GM23248 (cell line): ENCODE measurements at regions not wholly inside any gene's neighbourhood (a gene's known extent, or its start where the extent isn't known, plus 50 kb on each side); places are given as distances from the start of the nearest gene placed in this dataset.
"Not testable (repeated sequence)": the region's sequence is repeated elsewhere in the genome, so short reads cannot be mapped to it uniquely, and the experiment has no call there.

ENCODE experiments used
- DNase-seq: peaks from one replicate; pipeline ENCODE4 v3.0.0-alpha.2; 2015
- H2AFZ ChIP-seq: fragments of 200-600 bp; sonication (generic); 2 replicates; pipeline ENCODE4 v1.6.1; 2016; ENCODE audit warnings: antibody characterized with exemption
- H3F3A ChIP-seq: fragments of 200-600 bp; sonication (generic); 2 replicates; pipeline ENCODE4 v1.6.1; 2016; ENCODE audit warnings: mild to moderate bottlenecking, antibody characterized with exemption, mixed run types; ENCODE audit not compliant: insufficient read depth
- H3K27ac ChIP-seq: fragments of 200-600 bp; sonication (generic); 2 replicates; pipeline ENCODE4 v1.5.1; 2016; ENCODE audit warnings: mild to moderate bottlenecking
- H3K27me3 ChIP-seq: fragments of 200-600 bp; sonication (generic); replicated peaks from 2 replicates; pipeline ENCODE4 v1.6.1; 2016; ENCODE audit warnings: mild to moderate bottlenecking; ENCODE audit not compliant: insufficient read depth
- H3K36me3 ChIP-seq: fragments of 200-600 bp; sonication (generic); 2 replicates; pipeline ENCODE4 v1.6.1; 2016; ENCODE audit warnings: low read depth, mild to moderate bottlenecking
- H3K4me1 ChIP-seq: fragments of 200-600 bp; sonication (generic); 2 replicates; pipeline ENCODE4 v1.6.1; 2016; ENCODE audit warnings: mild to moderate bottlenecking; ENCODE audit not compliant: insufficient read depth
- H3K4me2 ChIP-seq: fragments of 200-600 bp; sonication (generic); one replicate; pipeline ENCODE4 v1.6.1; 2016; ENCODE audit warnings: mild to moderate bottlenecking; ENCODE audit not compliant: unreplicated experiment
- H3K4me3 ChIP-seq: fragments of 200-600 bp; sonication (generic); 2 replicates; pipeline ENCODE4 v1.5.1; 2016; ENCODE audit warnings: mild to moderate bottlenecking
- H3K79me2 ChIP-seq: fragments of 200-600 bp; sonication (generic); 2 replicates; pipeline ENCODE4 v1.6.1; 2016; ENCODE audit warnings: mild to moderate bottlenecking; ENCODE audit not compliant: insufficient read depth
- H3K9ac ChIP-seq: fragments of 200-600 bp; sonication (generic); 2 replicates; pipeline ENCODE4 v1.6.1; 2016; ENCODE audit warnings: mild to moderate bottlenecking
- H3K9me2 ChIP-seq: fragments of 200-600 bp; sonication (generic); 2 replicates; pipeline ENCODE4 v1.6.1; 2016; ENCODE audit warnings: mixed run types, mild to moderate bottlenecking, moderate library complexity; ENCODE audit not compliant: insufficient read depth
- H3K9me3 ChIP-seq: fragments of 200-600 bp; sonication (generic); one replicate; pipeline ENCODE4 v1.6.1; 2017; ENCODE audit warnings: low read depth
- H4K20me1 ChIP-seq: fragments of 200-600 bp; sonication (generic); 2 replicates; pipeline ENCODE4 v1.6.0; 2016; ENCODE audit not compliant: insufficient read depth
- EZH2 ChIP-seq: fragments of 200-600 bp; sonication (generic); IDR thresholded peaks from 2 replicates; pipeline ENCODE4 v1.6.1; 2018; ENCODE audit warnings: antibody characterized with exemption, mild to moderate bottlenecking; ENCODE audit not compliant: insufficient read depth, poor library complexity, severe bottlenecking
- EZH2phosphoT487 ChIP-seq: fragments of 200-600 bp; sonication (generic); IDR thresholded peaks from 2 replicates; pipeline ENCODE4 v1.6.1; 2018; ENCODE audit warnings: antibody characterized with exemption, moderate library complexity, mild to moderate bottlenecking, low read depth; ENCODE audit not compliant: insufficient read depth
- WGBS, 2 experiments: methylation state at CpG; one replicate each; pipeline ENCODE4 v1.1.6; 2015 to 2017; ENCODE audit warnings: low lambda C conversion rate in 2 of 2, low coverage in 1 of 2; ENCODE audit errors: missing lambda C conversion rate in 2 of 2; 5-methylcytosine and 5-hydroxymethylcytosine counted together
- in situ Hi-C: fragments of 300-500 bp; cut with MboI; formaldehyde crosslinking; loops from 2 replicates; pipeline ENCODE4 v1.15.0; 2020

DNA sequence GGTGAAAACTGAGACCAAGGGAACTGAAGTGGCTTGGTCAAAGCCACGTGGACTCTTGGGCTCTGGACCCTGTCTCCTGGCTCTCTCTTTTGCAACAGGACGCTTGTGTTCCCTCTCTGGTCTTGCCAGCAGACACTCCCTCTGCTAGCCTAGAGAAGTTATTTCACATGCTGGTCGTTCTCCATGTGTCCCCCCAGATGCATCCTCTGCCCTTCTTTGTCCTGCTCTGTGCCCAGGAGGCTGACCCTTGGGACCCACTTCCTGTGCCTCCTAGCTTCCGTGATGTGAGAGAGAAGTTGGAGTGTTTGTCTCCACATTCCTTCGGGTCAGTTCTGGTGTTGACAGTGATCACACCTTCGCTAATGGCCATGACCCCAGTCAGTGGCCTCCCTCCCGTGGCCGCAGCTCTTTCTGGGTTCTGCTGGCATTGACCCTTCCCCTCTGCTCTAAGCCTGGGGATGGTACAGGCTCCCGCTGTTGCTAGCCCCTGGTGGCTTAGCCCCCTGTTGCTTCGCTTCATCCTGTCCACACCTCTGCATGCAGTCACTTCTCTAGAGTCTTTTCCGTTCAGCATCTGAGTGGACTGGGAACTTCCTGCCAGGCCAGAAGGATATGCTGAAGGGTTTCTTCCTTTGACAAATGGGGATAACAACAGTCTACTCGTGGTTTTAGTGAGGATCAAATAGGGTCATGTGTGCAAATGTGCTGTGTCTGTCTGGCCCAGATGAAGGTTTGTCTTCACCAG is 70.1 kb upstream of the BMP2 start:
- in situ Hi-C loops: no loop called here
- no peak overlapping the region for H2AFZ ChIP-seq

DNA sequence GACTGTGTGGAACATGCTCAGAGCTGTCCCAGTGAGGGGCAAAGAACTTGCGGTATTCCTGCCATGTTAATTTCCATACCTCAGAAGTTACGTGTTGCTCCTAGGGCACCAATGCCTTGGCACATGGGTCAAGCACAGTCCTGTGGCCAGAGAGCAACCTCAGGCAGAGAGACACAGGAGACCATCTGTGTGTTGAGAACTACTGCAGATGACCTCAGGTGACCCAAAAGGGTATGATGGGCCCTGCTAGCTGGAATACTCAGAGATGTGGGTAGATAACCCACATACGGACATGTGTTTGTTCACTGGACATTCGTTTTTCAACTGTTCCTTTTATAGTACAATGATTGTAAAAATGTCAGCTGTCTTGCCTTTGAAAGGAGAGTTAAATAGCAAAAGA is 71.5 kb upstream of the BMP2 start:
- no peak overlapping the region for H2AFZ ChIP-seq
- no peaks in the 10 kb centered on the region; the same call in 1 of the 2 replicates for H3K27me3 ChIP-seq
- TF ChIP-seq EZH2phosphoT487 (no peak), EZH2 (no peak)
- H3K79me2 ChIP-seq: no peaks in the 10 kb centered on the region
- H4K20me1 ChIP-seq: no peaks in the 10 kb centered on the region
- H3K4me2 ChIP-seq: no peak overlapping the region
- no peaks in the 10 kb centered on the region for H3K4me1 ChIP-seq
- WGBS, 2 experiments: 51 to 61% methylated on average over 4 of the region's 4 CpGs
- no peaks in the 10 kb centered on the region for H3K36me3 ChIP-seq
- H3K9me2 ChIP-seq: no peaks in the 10 kb centered on the region
- no peak overlapping the region for H3K27ac ChIP-seq
- in situ Hi-C loops: no loop called here
- no peak overlapping the region for H3K9ac ChIP-seq
- no peaks in the 10 kb centered on the region for H3K9me3 ChIP-seq
- no peak overlapping the region for H3K4me3 ChIP-seq
- DNase-seq: no peak
- H3F3A ChIP-seq: no peaks in the 10 kb centered on the region

More for the DNA sequence above, 70.1 kb upstream of the BMP2 start:
- no peak for DNase-seq
- no peaks in the 10 kb centered on the region for H3K79me2 ChIP-seq
- H3K36me3 ChIP-seq: no peaks in the 10 kb centered on the region
- no peaks in the 10 kb centered on the region for H3K4me1 ChIP-seq
- no peaks in the 10 kb centered on the region for H3F3A ChIP-seq
- TF ChIP-seq EZH2: no peak
- TF ChIP-seq EZH2phosphoT487: no peak
- WGBS, 2 experiments: 47 to 48% methylated on average over 11 to 12 of the region's 12 CpGs
- H3K9me3 ChIP-seq: no peaks in the 10 kb centered on the region
- no peak overlapping the region for H3K4me2 ChIP-seq
- no peak overlapping the region for H3K9ac ChIP-seq
- H3K27me3 ChIP-seq: no peaks in the 10 kb centered on the region; the same call in 1 of the 2 replicates
- H4K20me1 ChIP-seq: no peaks in the 10 kb centered on the region
- no peak overlapping the region for H3K4me3 ChIP-seq
- no peaks in the 10 kb centered on the region for H3K9me2 ChIP-seq
- no peak overlapping the region for H3K27ac ChIP-seq

DNA sequence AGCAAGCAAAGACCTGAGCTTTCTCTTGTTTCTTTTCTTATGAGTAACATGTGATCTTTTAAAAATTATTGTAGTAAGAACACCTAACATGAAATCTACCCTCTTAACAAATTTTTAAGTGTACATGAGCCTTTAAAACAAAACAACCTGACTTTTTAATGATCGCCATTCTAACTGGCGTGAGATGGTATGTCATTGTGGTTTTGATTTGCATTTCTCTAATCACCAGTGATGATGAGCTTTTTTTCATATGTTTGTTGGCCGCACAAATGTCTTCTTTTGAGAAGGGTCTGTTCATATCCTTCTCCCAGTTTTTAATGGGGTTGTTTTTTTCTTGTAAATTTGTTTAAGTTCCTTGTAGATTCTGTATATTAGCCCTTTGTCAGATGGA is 73.7 kb upstream of the BMP2 start:
- H3K36me3 ChIP-seq, H2AFZ ChIP-seq, H3K9me3 ChIP-seq, H3K9me2 ChIP-seq, H3K27me3 ChIP-seq, H3K9ac ChIP-seq, H3K4me2 ChIP-seq, H3K27ac ChIP-seq, H4K20me1 ChIP-seq, in situ Hi-C loops, DNase-seq, H3K4me3 ChIP-seq, H3K79me2 ChIP-seq, H3F3A ChIP-seq, H3K4me1 ChIP-seq: not testable (repeated sequence)
- 56 to 62% methylated on average over 3 of the region's 3 CpGs for WGBS, 2 experiments

DNA sequence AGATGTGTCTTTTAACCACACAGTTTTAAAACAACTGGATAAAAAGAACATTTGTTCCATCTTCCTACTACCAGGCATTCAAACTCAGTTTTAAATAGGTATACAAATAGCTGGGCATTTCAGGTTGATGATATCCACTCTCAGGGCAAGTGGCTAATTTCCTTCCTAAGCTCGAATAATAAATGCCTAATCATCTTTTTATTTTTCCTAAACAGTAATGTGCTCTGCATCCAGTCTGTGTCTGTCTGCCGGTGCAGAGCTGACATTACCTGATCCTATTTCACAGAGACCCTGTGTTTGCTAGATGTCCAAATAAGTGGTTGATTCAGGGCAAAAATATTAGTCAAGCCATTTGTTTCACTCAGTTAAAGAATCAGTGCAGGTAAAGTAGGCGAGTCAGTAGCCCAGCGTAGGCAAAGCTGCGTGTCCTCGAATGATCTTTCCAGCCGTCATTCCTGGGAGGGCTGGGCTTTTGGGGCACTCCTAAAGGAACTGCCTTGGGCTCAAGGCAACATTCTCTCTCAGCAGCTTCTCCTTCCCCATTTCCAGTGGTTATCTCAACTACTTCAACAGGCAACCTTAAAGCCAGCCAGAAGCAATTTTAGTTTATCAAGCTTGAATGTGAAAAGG is 74.2 kb upstream of the BMP2 start:
- in situ Hi-C loops: no loop called here
- Histone ChIP-seq H2AFZ (no peak overlapping the region), H3K4me3 (no peak overlapping the region)

More for the DNA sequence above, 74.2 kb upstream of the BMP2 start:
- H3K27ac ChIP-seq: no peak overlapping the region
- H3K9me3 ChIP-seq: no peaks in the 10 kb centered on the region
- no peaks in the 10 kb centered on the region for H3K36me3 ChIP-seq
- no peaks in the 10 kb centered on the region for H3F3A ChIP-seq
- no peaks in the 10 kb centered on the region for H3K9me2 ChIP-seq
- H3K4me2 ChIP-seq: no peak overlapping the region
- no peaks in the 10 kb centered on the region for H4K20me1 ChIP-seq
- no peaks in the 10 kb centered on the region for H3K4me1 ChIP-seq
- H3K9ac ChIP-seq: no peak overlapping the region
- WGBS, 2 experiments: 56 to 63% methylated on average over 7 of the region's 7 CpGs
- DNase-seq: no peak
- no peaks in the 10 kb centered on the region for H3K79me2 ChIP-seq
- TF ChIP-seq EZH2: no peak
- no peaks in the 10 kb centered on the region; the same call in 1 of the 2 replicates for H3K27me3 ChIP-seq
